NCI-H2196 (cell line): ENCODE measurements at regions not wholly inside any gene's neighbourhood (a gene's known extent, or its start where the extent isn't known, plus 50 kb on each side); places are given as distances from the start of the nearest gene placed in this dataset.

Source experiments
- DNase-seq: peaks from one replicate; lab custom pipeline; 2025; ENCODE audit not compliant: unreplicated experiment; lab: John Stamatoyannopoulos, UW

DNA sequence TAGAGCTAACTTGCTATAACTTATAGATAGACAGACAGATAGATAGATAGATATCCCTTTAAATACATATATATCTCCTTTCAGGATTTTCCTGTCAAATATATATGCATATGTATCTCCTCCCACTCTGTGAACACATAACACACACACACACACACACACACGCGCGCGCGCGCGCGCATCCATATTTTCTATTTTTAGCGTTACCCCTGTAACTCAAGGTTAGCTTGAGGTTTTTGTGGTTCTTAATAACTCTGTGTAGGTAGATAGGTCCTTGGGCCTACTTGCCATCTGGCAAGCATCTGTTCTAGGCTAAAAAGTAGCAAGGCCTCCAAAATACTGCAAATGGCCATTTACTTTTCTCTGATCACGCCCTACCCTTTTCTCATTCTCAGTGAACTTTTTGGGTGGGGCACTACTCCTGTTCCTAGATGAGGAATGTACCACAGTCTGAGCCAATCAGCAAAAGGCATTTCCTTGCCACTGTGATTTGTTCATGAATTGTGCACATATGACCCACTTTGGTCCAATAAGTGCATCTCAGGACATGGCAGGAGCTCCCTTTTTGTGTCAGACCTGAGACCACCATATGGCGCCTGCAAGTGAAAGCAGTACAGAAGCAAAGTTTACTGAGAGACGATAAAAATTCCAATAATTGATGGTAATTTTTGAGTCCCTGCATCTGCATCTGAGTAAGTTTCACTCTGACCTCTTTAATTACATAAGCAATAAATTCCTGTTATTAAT lies 740.5 kb upstream of the API5 start:
- no peak for DNase-seq

DNA sequence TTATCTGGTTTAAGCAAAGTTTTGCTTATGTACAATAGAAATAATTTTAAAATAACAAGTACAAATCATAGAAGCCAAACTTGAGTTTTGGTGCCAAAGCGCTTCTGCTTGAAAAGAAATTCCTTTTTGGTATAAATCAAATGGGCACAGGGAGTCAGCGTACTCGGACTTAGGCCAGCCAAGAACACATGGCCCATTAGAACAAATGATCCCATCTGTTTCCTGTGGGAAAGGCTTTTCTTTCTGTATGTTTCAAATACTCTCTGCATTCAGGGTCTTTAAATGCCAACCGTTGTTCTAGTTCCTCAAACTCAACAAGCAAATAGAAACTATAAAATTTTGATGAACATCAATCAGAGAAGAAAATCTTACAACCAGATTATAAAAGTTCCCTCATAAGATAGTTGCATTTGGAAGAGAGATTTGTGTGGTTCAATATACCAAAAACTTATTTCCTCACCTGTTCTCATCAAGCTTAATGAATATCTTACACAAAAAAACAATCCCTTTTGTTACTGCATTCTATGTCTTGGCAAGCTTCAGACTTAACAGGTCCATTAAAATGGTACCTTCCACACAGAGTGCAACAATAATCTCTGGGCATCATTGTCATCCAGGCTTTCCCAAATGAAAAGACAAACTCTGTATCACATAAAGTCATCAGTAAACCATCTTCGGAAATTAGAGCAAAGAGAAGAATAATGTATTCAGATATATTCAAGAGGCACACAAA lies 739.8 kb upstream of the API5 start:
- no peak for DNase-seq

- no peak for DNase-seq
Measured at GRCh38 chr11:42576318-42576717, 735.5 kb upstream of the API5 start.

DNA sequence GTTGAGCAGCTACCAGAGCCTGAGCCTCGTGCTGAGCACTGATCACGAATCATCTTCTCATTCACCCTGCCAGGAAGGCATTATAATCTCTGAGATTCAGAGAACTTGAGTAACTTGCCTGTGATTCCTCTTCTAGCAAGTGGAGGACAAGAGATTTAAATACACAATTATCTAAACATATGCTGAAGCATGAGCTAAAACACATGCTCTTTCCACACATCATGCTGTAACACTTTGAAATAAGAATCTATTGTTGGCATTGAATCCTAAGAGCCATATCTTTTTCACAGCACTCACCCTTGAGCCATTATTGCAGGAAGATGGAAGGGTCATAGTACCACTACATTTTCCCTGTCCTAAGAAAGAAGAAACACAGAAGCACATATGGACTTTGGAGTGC lies 722.5 kb upstream of the API5 start:
- no peak for DNase-seq

DNA sequence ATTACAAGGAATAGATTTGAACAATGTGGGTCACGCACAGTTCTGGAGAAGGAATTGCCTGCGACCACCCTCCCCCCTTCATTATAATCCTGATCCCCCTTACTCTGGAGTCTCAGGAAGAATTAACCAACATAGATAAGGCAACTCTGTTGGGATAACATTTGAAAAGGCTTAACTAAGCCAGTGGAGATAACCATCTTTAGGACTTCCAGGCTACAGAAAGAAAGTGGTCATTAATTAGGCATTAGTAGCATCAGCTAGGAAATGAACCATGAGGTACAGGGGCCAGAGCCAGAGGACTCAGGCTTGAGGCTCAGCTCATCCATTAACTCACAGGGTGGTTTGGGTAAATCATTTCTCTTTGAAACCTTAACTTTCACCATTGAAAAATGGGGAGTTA lies 720.0 kb upstream of the API5 start:
- DNase-seq = no peak

- no peak for DNase-seq
Measured at GRCh38 chr11:42593441-42593840, 718.4 kb upstream of the API5 start.

GRCh38 chr11:42595876-42596275 lies 715.9 kb upstream of the API5 start:
- DNase-seq = no peak

DNA sequence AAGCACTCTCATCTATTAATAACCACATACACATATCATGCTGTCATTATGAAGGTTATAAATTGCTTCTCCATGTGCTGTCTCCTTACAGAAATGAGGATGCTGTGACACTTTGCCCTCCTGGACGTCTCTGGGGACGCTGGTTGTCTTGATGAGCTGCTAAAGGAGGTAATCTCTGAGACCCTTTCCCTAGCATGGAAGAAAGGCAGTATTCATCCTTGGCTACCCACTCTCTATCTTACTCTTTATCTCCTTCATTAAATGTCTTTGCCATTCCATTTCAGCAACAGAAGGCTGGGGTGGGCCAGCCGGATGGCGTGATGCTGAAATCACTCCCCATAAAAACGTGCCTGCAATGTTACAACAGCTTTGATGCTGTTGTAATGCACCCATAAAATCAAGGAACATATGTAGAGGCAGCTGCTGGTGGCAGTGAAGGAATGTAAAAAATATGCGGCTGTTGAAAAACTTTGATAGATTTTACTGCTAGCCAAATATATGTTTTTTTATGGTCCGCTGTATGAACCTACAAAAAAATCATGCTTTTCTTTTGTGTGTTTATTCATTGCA lies 715.1 kb upstream of the API5 start:
- no peak for DNase-seq

DNA sequence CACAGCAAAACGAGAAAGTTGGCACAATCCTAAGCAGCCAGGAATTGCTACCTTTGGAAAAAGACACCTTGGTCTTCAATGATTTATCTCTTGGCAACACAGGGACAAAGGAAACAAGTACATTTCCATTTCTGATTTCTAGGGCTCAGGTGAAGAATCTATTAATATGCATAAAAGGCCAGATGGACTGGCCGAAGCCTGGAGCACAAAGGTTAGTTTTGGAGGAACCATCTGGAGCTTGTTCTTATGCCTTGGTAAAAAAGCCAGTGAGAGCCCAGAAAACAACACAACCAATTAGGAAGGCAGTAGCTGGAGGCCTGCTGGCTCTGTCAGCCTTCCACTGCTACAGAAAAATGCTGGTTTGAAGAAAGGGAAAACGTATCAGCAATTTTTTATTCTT lies 713.5 kb upstream of the API5 start:
- no peak for DNase-seq

DNA sequence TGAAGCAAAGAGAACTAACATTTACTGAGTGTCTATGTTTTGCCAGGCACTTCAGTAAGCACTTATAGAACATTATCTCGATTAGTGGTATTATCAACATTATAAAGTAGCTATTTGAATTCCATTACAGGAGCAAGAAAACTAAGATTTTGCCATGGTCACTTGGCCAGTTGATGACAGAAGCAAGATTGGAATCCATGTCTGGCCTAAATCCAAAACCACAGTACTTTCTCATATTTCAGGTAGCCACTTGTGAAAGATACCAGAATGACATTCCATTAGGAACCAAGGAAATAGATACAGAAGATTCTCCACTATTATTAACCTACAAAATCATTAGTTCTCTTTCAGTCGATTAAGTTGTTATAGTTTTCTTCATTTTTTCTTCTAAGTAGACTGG lies 691.0 kb upstream of the API5 start:
- DNase-seq = no peak

GRCh38 chr11:42625757-42626665 lies 685.8 kb upstream of the API5 start:
- DNase-seq = no peak

GRCh38 chr11:42631220-42631843 lies 680.5 kb upstream of the API5 start:
- DNase-seq = peak; percentile 6

GRCh38 chr11:42646959-42647358 lies 664.8 kb upstream of the API5 start:
- DNase-seq = no peak

- no peak for DNase-seq
Measured at GRCh38 chr11:42647993-42648392, 663.8 kb upstream of the API5 start.

GRCh38 chr11:42651621-42652020 lies 660.2 kb upstream of the API5 start:
- DNase-seq = no peak

DNA sequence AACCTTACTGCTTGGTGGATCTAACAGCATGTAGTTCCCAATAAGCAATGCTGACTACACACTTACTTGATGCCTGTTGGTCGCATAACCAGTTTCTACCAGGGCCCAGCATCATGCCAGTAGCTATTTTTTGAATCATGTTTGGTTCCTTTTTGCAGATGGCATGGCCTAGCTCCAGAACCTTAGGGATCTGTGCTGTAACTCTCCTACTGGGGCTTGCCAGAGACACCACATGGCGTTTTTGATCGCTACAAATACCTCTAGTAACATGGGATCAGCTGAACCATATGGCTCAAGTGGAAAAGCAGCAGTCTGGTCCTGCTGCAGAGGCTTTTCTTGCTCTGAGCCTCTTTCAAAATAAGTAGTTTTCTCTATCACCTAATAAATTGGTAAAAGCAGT lies 654.6 kb upstream of the API5 start:
- no peak for DNase-seq

- DNase-seq = no peak
Measured at GRCh38 chr11:42661942-42662341, 649.9 kb upstream of the API5 start.

GRCh38 chr11:42669248-42669976 lies 642.4 kb upstream of the API5 start:
- no peak for DNase-seq

GRCh38 chr11:42674436-42674835 lies 637.4 kb upstream of the API5 start:
- DNase-seq = no peak

GRCh38 chr11:42707541-42707940 lies 604.3 kb upstream of the API5 start:
- no peak for DNase-seq
